Right kidney (tissue), 1 donor: ENCODE measurements at regions not wholly inside any gene's neighbourhood (a gene's known extent, or its start where the extent isn't known, plus 50 kb on each side); places are given as distances from the start of the nearest gene placed in this dataset.

ENCODE experiments used
- DNase-seq: peaks from one replicate; pipeline ENCODE4 v3.0.0-alpha.2; 2016

GRCh38 chr13:31853643-31854326, 114.5 kb downstream of the RXFP2 start:
- DNase-seq = no peak

- no peak for DNase-seq
Observed at GRCh38 chr13:31859571-31859970, 120.2 kb downstream of the RXFP2 start.

DNA sequence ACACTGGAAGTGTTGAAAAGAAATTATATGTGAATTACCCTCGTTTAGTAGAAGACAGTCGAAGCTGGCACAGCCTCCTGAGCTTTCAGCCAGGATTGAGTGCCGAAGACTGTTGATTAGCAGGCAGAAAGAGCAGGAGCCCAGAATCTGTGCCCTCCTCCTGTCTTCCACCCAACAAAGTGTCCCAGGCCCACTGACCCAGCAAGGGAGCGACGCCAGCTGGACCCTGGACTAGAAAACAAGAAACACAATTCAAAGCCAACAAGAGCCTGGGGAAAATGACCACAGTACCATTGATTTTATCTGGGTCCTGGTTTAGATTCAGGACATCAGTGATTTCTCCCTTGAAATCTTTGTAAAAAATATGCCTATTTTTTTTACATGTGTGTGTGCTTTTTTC, 120.7 kb downstream of the RXFP2 start:
- no peak for DNase-seq

- no peak for DNase-seq
Observed at GRCh38 chr13:31862828-31863227, 123.5 kb downstream of the RXFP2 start.

DNA sequence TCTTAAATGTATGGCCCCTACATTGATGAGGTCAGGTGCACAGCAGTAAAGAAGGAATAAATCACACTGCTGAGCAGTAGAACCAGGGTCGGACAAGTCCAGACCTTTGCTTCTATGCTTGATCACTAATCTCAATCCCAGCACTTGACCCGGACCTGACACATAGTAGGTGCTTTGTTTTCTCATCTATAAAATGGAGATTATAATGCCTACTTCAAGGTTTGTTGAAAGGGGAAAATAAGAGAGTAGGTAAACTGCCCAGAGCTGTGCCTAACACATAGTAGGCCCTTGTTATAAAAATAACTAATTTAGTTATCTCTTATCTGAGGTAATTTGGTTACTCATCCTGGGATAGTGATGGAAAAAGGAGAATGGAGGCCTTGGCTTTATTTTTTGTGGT, 125.0 kb downstream of the RXFP2 start:
- no peak for DNase-seq

- DNase-seq = no peak
Observed at GRCh38 chr13:31866099-31866498, 126.8 kb downstream of the RXFP2 start.

DNA sequence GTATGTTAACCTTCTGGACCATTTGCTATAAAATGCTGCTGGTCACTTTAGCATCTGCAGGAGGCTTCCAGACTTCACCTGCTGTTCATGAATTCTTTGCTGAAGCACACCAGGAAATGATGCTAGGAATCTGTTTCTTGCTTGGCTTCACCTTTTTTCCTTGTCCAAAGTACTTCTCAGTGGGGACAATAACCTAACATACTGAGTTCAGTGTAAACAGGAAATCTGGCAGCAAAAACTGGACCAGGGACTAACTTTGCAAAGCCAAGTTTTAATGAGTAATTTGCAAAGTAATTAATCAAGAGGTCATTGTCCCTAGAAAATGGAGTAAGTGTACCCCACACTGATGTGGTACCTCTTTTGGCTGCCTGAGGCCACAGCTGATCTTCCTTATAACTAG, 128.4 kb downstream of the RXFP2 start:
- no peak for DNase-seq

GRCh38 chr13:31869582-31869981, 130.3 kb downstream of the RXFP2 start:
- DNase-seq = no peak

DNA sequence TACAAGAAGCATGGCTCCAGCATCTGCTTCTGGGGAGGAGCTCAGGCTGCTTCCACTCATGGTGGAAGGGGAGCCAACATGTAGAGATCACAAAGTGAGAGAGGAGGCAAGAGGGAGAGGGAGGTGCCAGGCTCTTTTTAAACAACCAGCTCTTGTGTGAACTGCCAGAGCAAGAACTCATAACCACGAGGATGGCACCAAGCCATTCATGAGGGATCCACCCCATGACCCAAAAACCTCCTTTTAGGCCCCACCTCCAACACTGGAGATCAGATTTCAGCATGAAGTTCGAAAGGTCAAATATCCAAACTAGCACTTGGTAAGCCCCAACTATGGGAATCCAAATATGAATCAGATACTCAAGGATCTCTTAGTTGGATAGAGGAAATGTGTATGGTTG, 131.2 kb downstream of the RXFP2 start:
- no peak for DNase-seq

DNA sequence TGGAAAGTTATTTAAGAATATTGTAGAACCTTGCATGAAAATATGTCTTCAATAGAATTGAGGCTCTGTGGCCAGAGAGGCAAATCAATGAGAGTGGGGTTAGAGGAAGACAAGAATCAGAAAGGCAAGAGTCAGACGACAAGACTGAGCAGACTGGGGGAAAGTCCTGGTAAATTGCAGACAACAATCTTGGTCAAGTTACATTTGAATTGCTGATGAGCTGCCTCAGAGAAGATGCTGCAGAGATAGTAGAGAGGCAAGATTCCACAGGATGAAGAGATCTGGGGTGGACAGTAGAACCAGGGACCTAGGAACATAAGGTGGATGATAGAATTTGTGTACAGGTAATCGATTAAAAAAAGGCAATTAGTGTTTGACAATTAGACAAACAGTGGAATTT, 133.8 kb downstream of the RXFP2 start:
- DNase-seq = no peak

DNA sequence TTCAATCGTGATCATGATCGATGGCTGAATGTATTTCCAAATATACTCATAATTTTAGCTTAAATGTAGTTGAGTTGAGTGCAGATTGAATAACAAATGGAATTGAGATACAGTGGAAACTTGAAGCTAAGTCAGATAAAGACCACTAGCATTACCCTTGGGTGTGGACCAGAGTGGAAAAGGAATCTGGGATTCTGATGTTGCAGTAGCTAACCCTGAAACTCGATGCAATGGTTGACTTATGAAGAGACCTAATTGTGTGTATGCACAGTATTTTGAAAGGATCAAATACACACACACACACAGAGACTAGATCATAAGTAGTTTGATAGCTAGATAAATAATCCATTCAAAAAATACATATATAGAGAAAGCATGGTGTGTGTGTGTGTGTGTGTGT, 135.8 kb downstream of the RXFP2 start:
- no peak for DNase-seq

DNA sequence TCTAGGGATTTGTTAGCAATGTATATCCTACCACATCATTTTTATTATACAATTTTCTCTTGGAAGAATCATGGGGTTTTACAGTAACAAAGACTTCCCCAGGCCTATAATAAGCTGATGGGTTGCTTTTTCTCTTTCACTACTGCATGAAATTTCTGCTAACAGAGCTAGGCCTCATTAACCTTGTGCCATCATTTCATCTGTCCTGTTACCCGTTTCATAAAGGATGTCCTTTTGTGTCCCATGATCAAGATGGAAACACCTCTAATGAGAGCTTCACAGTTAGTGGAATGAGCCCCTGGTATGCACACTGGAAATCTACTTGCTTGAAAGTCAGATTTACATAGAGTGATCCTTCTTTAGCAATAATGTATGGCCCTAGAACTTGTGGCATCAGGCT, 138.7 kb downstream of the RXFP2 start:
- no peak for DNase-seq

DNA sequence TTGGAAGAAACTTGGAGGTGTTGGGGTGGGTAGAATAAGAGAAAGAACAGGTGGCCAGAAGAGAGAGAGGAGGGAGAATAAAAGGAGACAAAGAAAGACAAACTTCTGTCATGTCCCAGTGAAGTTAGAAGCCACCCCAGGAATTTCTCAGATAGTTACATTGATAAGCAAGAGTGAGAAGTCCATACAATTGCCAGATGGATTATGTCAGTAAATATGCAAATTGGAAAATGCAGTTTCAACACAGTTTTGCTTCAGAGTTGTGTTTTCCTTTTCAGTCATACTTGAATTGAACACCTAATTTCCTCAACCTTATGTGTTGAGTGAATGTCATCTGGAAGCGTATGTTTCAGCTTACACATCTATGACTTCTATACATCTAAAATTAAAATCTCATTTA, 139.2 kb downstream of the RXFP2 start:
- no peak for DNase-seq

DNA sequence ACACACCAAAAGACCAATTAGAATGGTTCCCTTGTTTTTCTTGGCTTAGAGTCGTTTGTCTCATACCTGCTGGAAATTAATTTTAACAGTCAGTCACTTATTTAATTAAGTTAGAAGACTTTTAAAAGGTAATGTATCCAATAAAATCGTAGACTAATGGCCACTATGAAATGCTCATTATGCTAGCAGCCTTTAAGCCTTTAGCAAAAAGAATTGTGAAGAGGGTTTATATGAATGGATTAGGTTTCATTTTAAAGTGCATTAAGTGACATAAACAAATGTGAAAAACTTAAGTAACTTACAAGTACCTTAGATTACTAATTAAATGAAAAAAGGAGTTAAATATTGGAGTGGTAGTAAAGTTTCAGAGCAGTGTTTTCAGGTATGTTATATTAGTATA, 139.6 kb downstream of the RXFP2 start:
- DNase-seq = no peak

GRCh38 chr13:31880851-31881494, 141.6 kb downstream of the RXFP2 start:
- no peak for DNase-seq

DNA sequence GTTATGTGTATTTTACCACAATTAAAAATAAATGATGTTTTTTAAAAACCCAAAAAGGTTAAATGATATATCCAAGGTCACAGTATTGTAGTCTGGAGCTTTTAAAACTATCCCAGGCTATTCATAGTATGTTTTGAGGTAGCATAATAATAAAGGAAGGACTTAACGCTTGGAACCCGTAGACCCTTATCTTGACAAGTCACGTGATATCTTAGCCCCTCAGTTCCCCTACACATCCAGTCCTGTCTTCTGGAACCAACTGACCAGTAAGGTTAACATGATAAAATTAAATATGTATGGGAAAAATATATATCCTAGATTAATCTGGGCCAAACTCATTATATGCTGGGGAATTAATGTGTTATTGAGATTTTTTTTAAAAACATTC, 142.2 kb downstream of the RXFP2 start:
- DNase-seq = no peak

GRCh38 chr13:31882794-31883193, 143.5 kb downstream of the RXFP2 start:
- DNase-seq = no peak

DNA sequence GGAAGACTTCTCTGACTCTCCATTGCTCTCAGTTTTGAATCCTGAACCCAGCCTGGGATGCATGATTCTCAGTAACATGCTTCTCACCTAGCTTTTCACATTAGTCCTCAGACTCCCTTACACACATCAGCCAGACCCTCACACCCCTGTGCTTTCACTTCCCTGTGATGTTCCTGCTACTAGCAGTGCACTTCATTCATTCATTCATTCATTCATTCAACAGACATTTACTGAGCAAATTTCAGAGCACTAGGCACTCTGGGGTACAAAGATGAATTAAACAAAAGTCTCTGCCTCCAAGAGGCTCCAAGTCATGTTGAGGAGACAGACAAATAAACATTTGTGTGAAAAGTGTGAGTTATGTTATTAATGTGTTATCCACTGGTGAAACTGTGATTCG, 145.2 kb downstream of the RXFP2 start:
- no peak for DNase-seq

DNA sequence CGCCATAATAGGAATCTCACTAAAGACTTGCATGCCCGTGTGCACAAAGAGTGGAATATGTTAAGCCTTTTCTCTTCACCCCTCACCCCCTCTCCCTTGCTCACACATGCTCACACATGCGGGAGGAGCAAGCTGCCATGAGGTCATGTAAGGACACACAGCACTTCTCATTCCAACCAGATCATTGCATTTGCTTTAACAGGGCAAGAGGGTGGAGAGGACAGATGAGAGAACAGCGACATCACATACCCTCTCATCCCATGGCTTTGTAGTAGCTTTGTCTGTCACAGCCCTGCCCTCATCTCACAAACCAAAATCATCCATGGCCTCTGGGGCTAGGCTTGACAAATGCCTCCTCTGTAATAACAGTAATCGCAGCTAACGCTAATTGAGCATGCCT, 145.6 kb upstream of the FRY start:
- no peak for DNase-seq

- DNase-seq = no peak
Observed at GRCh38 chr13:31887286-31887685, 144.3 kb upstream of the FRY start.

GRCh38 chr13:31890946-31891345, 140.6 kb upstream of the FRY start:
- DNase-seq = no peak

GRCh38 chr13:31891472-31891871, 140.1 kb upstream of the FRY start:
- no peak for DNase-seq

DNA sequence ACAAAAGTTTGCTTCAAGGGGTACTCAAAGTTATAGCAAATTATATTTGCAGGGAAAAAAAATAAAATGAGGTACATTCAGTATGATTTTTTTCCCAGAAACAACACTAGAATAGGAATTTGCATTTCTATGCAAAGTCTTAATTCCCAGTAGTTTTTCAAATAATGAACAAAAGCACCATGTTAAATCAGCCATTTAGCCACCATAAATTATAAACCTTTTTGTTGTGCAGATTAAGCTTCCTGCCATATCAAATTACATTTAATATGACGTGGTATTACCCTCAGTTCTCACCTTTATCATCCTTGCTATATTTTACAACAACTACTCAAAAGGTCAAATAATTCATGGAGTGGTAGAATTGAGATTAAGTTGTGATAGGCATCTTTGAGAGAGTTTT, 136.6 kb upstream of the FRY start:
- no peak for DNase-seq

- no peak for DNase-seq
Observed at GRCh38 chr13:31895691-31896090, 135.9 kb upstream of the FRY start.

GRCh38 chr13:31896427-31896826, 135.1 kb upstream of the FRY start:
- no peak for DNase-seq
